ENCODE measurements at regions not wholly inside any gene's neighbourhood (a gene's known extent, or its start where the extent isn't known, plus 50 kb on each side); places are given as distances from the start of the nearest gene placed in this dataset.

DNA sequence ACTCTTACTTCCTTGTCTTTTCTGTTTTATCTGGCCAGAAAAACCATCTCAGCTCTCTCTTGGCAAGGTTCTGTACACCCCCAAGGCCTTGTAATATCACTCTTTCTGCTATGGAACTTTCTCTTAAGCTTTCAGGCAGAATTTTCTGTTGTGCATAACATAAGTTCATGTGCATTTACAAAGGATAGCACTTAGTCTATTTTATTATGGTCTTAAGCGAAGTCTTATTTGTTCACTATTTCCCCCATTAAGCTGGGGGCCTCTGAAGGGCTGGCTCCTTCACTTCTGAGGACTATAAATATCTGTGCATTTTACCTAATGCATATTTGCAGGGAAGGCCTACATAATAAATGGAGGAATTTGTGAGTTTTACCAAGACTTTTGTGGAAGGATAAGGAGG, 1393.4 kb downstream of the FAM181B start:
- Mint-ChIP-seq H3K36me3 (ENCODE audit: low read depth) (no peaks in the 10 kb centered on the region), H3K27ac (no peak overlapping the region), H3K4me3 (no peak overlapping the region), H3K27me3 (no peaks in the 10 kb centered on the region), H3K9me3 (no peaks in the 10 kb centered on the region), H3K4me1 (ENCODE audit: low read depth) (no peaks in the 10 kb centered on the region)
- no peak for DNase-seq
- no peak for ATAC-seq
- TF ChIP-seq, protein P1, sequence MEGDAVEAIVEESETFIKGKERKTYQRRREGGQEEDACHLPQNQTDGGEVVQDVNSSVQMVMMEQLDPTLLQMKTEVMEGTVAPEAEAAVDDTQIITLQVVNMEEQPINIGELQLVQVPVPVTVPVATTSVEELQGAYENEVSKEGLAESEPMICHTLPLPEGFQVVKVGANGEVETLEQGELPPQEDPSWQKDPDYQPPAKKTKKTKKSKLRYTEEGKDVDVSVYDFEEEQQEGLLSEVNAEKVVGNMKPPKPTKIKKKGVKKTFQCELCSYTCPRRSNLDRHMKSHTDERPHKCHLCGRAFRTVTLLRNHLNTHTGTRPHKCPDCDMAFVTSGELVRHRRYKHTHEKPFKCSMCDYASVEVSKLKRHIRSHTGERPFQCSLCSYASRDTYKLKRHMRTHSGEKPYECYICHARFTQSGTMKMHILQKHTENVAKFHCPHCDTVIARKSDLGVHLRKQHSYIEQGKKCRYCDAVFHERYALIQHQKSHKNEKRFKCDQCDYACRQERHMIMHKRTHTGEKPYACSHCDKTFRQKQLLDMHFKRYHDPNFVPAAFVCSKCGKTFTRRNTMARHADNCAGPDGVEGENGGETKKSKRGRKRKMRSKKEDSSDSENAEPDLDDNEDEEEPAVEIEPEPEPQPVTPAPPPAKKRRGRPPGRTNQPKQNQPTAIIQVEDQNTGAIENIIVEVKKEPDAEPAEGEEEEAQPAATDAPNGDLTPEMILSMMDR (IDR thresholded peaks at IDR 0.05), result no peak
- ChIA-PET CTCF (no interaction called here), POLR2A (no interaction called here)
- intact Hi-C loops (cut with micrococcal nuclease), result no loop called here

DNA sequence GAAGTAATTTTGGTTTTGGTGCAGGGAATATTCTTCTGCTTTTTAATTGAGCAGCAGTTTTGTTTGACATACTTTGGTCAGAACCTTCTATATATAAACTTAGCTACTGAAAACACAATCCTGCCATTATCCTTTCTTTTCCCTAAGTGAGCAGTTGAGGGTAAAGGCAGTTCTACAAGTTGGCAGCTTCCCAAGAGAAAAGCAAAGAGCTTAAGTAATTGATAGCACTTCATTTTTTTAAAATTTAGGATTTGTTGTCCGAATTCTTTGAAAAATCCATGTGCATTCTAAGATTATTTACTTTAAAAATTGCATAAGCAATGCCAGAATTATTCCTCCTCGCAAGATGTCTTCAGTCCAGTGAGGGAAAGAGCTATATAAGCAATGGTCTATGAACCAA, 1394.1 kb downstream of the FAM181B start:
- POLR2A ChIA-PET, result no interaction called here
- Mint-ChIP-seq H3K4me1 (ENCODE audit: low read depth) (no peaks in the 10 kb centered on the region), H3K9me3 (no peaks in the 10 kb centered on the region), H3K27ac (no peak overlapping the region), H3K4me3 (no peak overlapping the region), H3K27me3 (no peaks in the 10 kb centered on the region), H3K36me3 (ENCODE audit: low read depth) (no peaks in the 10 kb centered on the region)
- intact Hi-C loops (cut with micrococcal nuclease), result no loop called here
- TF ChIP-seq, protein P1 (IDR thresholded peaks at IDR 0.05), result no peak
- no peak for ATAC-seq
- DNase-seq, result no peak
- CTCF ChIA-PET, result interaction anchor here (0.6 kb wide), 1 partner anchor 795 kb away, joined by 3 read pairs; no protein-coding TSS in a partner anchor

DNA sequence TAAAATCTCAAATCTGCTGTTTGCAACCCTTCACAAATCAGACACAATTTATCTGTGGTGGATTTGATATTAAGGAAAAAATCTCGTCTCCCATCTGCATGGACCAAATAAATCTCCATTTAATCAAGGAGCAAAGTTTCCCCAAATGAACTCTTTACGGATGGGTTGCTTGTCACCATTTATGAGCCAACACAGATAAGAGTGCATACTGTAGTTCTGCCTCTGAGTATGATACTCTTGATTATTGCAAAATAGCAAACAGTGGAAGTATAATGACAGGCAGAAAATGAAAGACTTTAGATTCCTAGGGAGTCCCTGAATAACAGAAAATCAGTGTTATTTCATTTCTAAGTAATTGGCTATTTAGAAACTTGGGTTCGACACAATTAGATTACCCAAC, 1395.9 kb downstream of the FAM181B start:
- ChIA-PET POLR2A (no interaction called here), CTCF (no interaction called here)
- Mint-ChIP-seq H3K4me3 (no peak overlapping the region), H3K36me3 (ENCODE audit: low read depth) (no peaks in the 10 kb centered on the region), H3K9me3 (no peaks in the 10 kb centered on the region), H3K27ac (no peak overlapping the region), H3K27me3 (no peaks in the 10 kb centered on the region), H3K4me1 (ENCODE audit: low read depth) (no peaks in the 10 kb centered on the region)
- TF ChIP-seq, protein P1 (IDR thresholded peaks at IDR 0.05), result no peak
- ATAC-seq (no peak), DNase-seq (no peak)
- intact Hi-C loops (cut with micrococcal nuclease), result no loop called here

DNA sequence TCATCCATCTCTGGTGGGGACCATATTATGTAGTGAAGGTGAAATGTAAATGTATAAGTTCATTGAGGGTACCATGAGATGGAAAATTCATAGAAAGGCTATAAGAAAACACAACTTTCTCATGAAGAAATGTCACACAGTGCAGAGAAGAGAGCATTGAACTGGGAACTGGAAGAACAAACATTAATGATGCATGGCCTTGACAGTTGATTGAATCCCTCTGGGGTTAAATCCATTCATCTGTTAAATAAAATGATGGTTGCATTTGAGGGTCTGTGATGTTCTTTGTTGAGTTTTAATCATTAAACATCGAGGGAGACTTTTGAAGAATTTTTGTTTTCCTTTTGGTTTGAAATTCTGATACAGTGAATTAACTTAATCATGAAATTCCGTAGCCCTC, 1401.4 kb downstream of the FAM181B start:
- ChIA-PET CTCF (no interaction called here), POLR2A (no interaction called here)
- DNase-seq, result no peak
- Mint-ChIP-seq H3K9me3 (peaks cover 5% of the 10 kb centered on the region), H3K4me3 (no peak overlapping the region), H3K27me3 (no peaks in the 10 kb centered on the region), H3K27ac (no peak overlapping the region), H3K4me1 (ENCODE audit: low read depth) (no peaks in the 10 kb centered on the region), H3K36me3 (ENCODE audit: low read depth) (no peaks in the 10 kb centered on the region)
- no peak for ATAC-seq
- TF ChIP-seq, protein P1 (IDR thresholded peaks at IDR 0.05), result no peak
- intact Hi-C loops (cut with micrococcal nuclease), result no loop called here

DNA sequence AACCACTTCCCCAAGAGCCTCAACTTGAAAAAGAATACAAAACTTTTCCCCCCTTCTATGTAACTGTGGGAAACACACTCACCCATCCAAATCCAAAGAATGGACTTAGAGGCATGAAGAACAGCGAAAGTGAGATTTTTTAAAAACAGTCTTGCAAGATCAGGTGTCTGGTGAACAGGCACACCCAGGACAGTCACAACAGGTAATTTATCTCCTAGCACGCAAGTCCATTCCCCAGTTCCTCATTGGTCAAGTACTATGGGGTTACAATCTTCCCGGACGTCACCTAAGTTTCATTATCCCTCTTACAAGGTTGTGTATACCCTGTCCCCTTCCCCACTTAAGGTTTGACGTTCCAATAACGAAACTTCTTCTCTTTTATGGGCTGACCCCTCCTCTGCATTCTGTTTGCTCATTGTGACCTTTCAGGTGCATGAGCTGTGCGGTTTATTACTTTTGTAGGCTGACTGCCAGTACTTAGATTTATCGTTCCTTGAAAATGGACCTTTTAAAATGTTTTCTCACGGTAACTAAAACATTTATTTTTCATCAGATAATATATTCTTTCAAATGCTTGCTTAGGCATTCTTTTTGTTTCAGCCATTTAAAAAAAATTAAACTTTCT, 1401.9 kb downstream of the FAM181B start:
- H3K27ac Mint-ChIP-seq, result no peak overlapping the region
- CTCF ChIA-PET, result no interaction called here
- no peak for DNase-seq
- H3K36me3 Mint-ChIP-seq (ENCODE audit: low read depth), result no peaks in the 10 kb centered on the region
- no peak for ATAC-seq
- no peak overlapping the region for H3K4me3 Mint-ChIP-seq
- intact Hi-C loops (cut with micrococcal nuclease), result no loop called here
- no peaks in the 10 kb centered on the region for H3K27me3 Mint-ChIP-seq
- H3K4me1 Mint-ChIP-seq (ENCODE audit: low read depth), result no peaks in the 10 kb centered on the region
- TF ChIP-seq, protein P1 (IDR thresholded peaks at IDR 0.05), result no peak
- POLR2A ChIA-PET, result no interaction called here
- H3K9me3 Mint-ChIP-seq, result peaks cover 5% of the 10 kb centered on the region
